ENCODE measurements at regions not wholly inside any gene's neighbourhood (a gene's known extent, or its start where the extent isn't known, plus 50 kb on each side); places are given as distances from the start of the nearest gene placed in this dataset.

- DNase-seq, result no peak
Measured at GRCh38 chr22:22035203-22035602, 52.6 kb upstream of the TOP3B start.

- DNase-seq, result no peak
Measured at GRCh38 chr22:22034469-22035132, 52.0 kb upstream of the TOP3B start.

- DNase-seq, result no peak
Measured at GRCh38 chr22:22033803-22034468, 51.3 kb upstream of the TOP3B start.

- no peak for DNase-seq
Measured at GRCh38 chr22:22032906-22033802, 50.6 kb upstream of the TOP3B start.

GRCh38 chr22:22032099-22032905 lies 49.7 kb upstream of the TOP3B start:
- DNase-seq, result no peak
